Neuronal stem cell (in vitro differentiated cells): ENCODE measurements at regions not wholly inside any gene's neighbourhood (a gene's known extent, or its start where the extent isn't known, plus 50 kb on each side); places are given as distances from the start of the nearest gene placed in this dataset.

Experiments used
- DNase-seq: peaks from one replicate; pipeline ENCODE4 v3.0.0-alpha.2; 2013; ENCODE audit warnings: low spot score
- H2AFZ ChIP-seq: one replicate; pipeline ENCODE4 v1.6.1; 2013; ENCODE audit warnings: mild to moderate bottlenecking, low read length, inconsistent platforms
- H2AK5ac ChIP-seq: 2 replicates; pipeline ENCODE4 v1.6.1; 2013; ENCODE audit warnings: low read depth, mild to moderate bottlenecking, inconsistent platforms, low read length, moderate library complexity, mixed read lengths
- H2BK120ac ChIP-seq: 2 replicates; pipeline ENCODE4 v1.6.1; 2013; ENCODE audit warnings: low read depth, mild to moderate bottlenecking, inconsistent platforms, low read length, moderate library complexity, mixed read lengths
- H2BK12ac ChIP-seq: one replicate; pipeline ENCODE4 v1.6.1; 2013; ENCODE audit warnings: low read length, inconsistent platforms
- H2BK15ac ChIP-seq: 2 replicates; pipeline ENCODE4 v1.6.1; 2013; ENCODE audit warnings: mild to moderate bottlenecking, low read length, inconsistent platforms, mixed read lengths
- H2BK5ac ChIP-seq: one replicate; pipeline ENCODE4 v1.6.1; 2013; ENCODE audit warnings: inconsistent platforms, mild to moderate bottlenecking, low read length, moderate library complexity
- H3K14ac ChIP-seq: one replicate; pipeline ENCODE4 v1.6.1; 2013; ENCODE audit warnings: low read length, inconsistent platforms
- H3K18ac ChIP-seq: 2 replicates; pipeline ENCODE4 v1.6.1; 2013; ENCODE audit warnings: low read length, inconsistent platforms
- H3K23ac ChIP-seq: 2 replicates; pipeline ENCODE4 v1.6.1; 2013; ENCODE audit warnings: low read depth, mild to moderate bottlenecking, mixed read lengths, low read length, inconsistent platforms; ENCODE audit not compliant: poor library complexity
- H3K27ac ChIP-seq: replicated peaks from 3 replicates; pipeline ENCODE4 v1.5.1; 2013; ENCODE audit warnings: low read length, inconsistent platforms
- H3K27me3 ChIP-seq, 3 experiments: 2 replicates each; pipeline ENCODE4 v1.6.1; 2013; ENCODE audit warnings: low read length in 3 of 3, mild to moderate bottlenecking in 2 of 3, inconsistent platforms in 1 of 3, low read depth in 1 of 3, mixed read lengths in 1 of 3, moderate library complexity in 1 of 3; ENCODE audit not compliant: control insufficient read depth in 3 of 3, insufficient read depth in 3 of 3
- H3K36me3 ChIP-seq, 2 donors: replicated peaks in 1 of 2; 2 replicates each; pipeline ENCODE4 v1.6.1; 2013; ENCODE audit warnings: low read length in 2 of 2; ENCODE audit not compliant: control insufficient read depth in 2 of 2, insufficient read depth in 2 of 2
- H3K4ac ChIP-seq: 2 replicates; pipeline ENCODE4 v1.6.1; 2013; ENCODE audit warnings: inconsistent platforms, mild to moderate bottlenecking, low read length, moderate library complexity
- H3K4me1 ChIP-seq, 2 donors: 1 replicate in 1 of 2; 2 replicates in 1 of 2; pipeline ENCODE4 v1.6.1; 2013; ENCODE audit warnings: low read length in 2 of 2, low read depth in 1 of 2; ENCODE audit not compliant: control insufficient read depth in 2 of 2, insufficient read depth in 1 of 2
- H3K4me2 ChIP-seq: one replicate; pipeline ENCODE4 v1.6.1; 2013; ENCODE audit warnings: mild to moderate bottlenecking, low read length, inconsistent platforms; ENCODE audit not compliant: insufficient read depth, poor library complexity, severe bottlenecking
- H3K4me3 ChIP-seq, 2 donors: 2 replicates each; pipeline ENCODE4 v1.5.1; 2013; ENCODE audit warnings: low read length in 2 of 2, mild to moderate bottlenecking in 2 of 2, inconsistent platforms in 1 of 2, moderate library complexity in 1 of 2
- H3K79me1 ChIP-seq: one replicate; pipeline ENCODE4 v1.6.1; 2013; ENCODE audit warnings: low read depth, mild to moderate bottlenecking, inconsistent platforms, low read length, moderate library complexity
- H3K9ac ChIP-seq: one replicate; pipeline ENCODE4 v1.6.1; 2013; ENCODE audit warnings: mild to moderate bottlenecking, low read depth, low read length, inconsistent platforms; ENCODE audit not compliant: poor library complexity
- H3K9me3 ChIP-seq, 2 donors: replicated peaks in 1 of 2; 2 replicates each; pipeline versions ENCODE3 to v1.6.1; 2013; ENCODE audit warnings: low read length in 2 of 2, mild to moderate bottlenecking in 2 of 2, inconsistent platforms in 1 of 2, low read depth in 1 of 2, mixed read lengths in 1 of 2, moderate library complexity in 1 of 2; ENCODE audit not compliant: control insufficient read depth in 2 of 2, insufficient read depth in 1 of 2
- H4K8ac ChIP-seq: one replicate; pipeline ENCODE4 v1.6.1; 2013; ENCODE audit warnings: low read depth, mild to moderate bottlenecking, inconsistent platforms, low read length, moderate library complexity
- H4K91ac ChIP-seq: one replicate; pipeline ENCODE4 v1.6.1; 2013; ENCODE audit warnings: low read length, low read depth, mild to moderate bottlenecking, inconsistent platforms; ENCODE audit not compliant: poor library complexity
- WGBS, 2 donors: extraction: QIAGEN DNeasy Blood & Tissue Kit; methylation state at CpG; one replicate each; pipeline ENCODE4 v1.1.7; 2013; ENCODE audit warnings: missing lambda C conversion rate in 2 of 2, mixed read lengths in 1 of 2; ENCODE audit not compliant: insufficient read length in 2 of 2, insufficient replicate concordance in 1 of 2; ENCODE audit errors: extremely low coverage in 2 of 2; 5-methylcytosine and 5-hydroxymethylcytosine counted together

DNA sequence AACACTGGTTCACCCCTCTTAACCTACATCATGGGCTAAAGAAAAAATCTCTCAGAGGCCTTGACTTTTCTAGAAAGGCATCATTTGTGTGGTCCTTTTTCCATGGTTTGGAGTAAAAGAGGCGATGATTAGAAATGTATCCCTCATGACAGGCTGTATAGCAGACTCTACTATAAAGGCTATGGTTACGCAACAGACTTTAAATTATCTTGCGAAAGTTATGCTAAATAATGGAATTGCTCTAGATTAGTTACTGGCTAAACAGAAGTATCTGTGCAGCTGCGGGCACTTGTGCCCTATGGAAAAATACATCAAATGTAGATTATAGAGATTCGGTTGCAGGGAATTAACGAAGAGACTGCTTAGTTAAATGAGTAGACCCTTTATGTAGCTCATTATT, 101.6 kb downstream of the TMEM47 start:
- no peak for DNase-seq
- Histone ChIP-seq H3K79me1 (no peaks in the 10 kb centered on the region), H3K9ac (no peak overlapping the region), H3K4me1 (peaks cover 0 to 2% of the 10 kb centered on the region in 2 donors), H3K4me3 (no peak overlapping the region), H2BK5ac (no peak overlapping the region), H3K14ac (no peak overlapping the region), H3K4ac (no peak overlapping the region), H3K18ac (no peak overlapping the region), H3K4me2 (no peak overlapping the region), H2AK5ac (no peak overlapping the region), H4K91ac (no peak overlapping the region), H3K9me3 (no peaks in the 10 kb centered on the region), H3K27ac (no peak overlapping the region), H2BK15ac (no peak overlapping the region), H3K23ac (no peak overlapping the region), H2BK120ac (no peak overlapping the region), H2BK12ac (no peak overlapping the region), H2AFZ (no peak overlapping the region), H4K8ac (no peak overlapping the region), H3K27me3 (no peaks in the 10 kb centered on the region), H3K36me3 (no peaks in the 10 kb centered on the region)
- WGBS, 2 donors = no CpG with 5 or more reads among the region's 6 CpGs

GRCh38 chrX:34546366-34546765, 110.7 kb downstream of the TMEM47 start:
- DNase-seq = no peak
- Histone ChIP-seq H3K23ac (no peak overlapping the region), H3K9ac (no peak overlapping the region), H3K27ac (no peak overlapping the region), H3K14ac (no peak overlapping the region), H3K9me3 (no peaks in the 10 kb centered on the region), H4K8ac (no peak overlapping the region), H3K4me1 (peaks cover 0 to 4% of the 10 kb centered on the region in 2 donors), H3K4me3 (no peak overlapping the region), H4K91ac (no peak overlapping the region), H3K27me3 (no peaks in the 10 kb centered on the region), H3K36me3 (no peaks in the 10 kb centered on the region), H3K18ac (no peak overlapping the region), H2BK15ac (no peak overlapping the region), H3K79me1 (no peaks in the 10 kb centered on the region), H3K4me2 (no peak overlapping the region), H2AK5ac (no peak overlapping the region), H3K4ac (no peak overlapping the region), H2BK120ac (no peak overlapping the region), H2BK5ac (no peak overlapping the region), H2BK12ac (no peak overlapping the region), H2AFZ (no peak overlapping the region)
- WGBS, 2 donors = no CpG with 5 or more reads among the region's 4 CpGs

GRCh38 chrX:34528081-34528480, 129.0 kb downstream of the TMEM47 start:
- Histone ChIP-seq H3K27me3 (no peaks in the 10 kb centered on the region), H3K4ac (no peak overlapping the region), H3K9ac (no peak overlapping the region), H3K18ac (no peak overlapping the region), H2BK5ac (no peak overlapping the region), H3K36me3 (no peaks in the 10 kb centered on the region), H3K23ac (no peak overlapping the region), H2AK5ac (no peak overlapping the region), H3K14ac (no peak overlapping the region), H2BK120ac (no peak overlapping the region), H3K4me1 (no peaks in the 10 kb centered on the region), H2BK15ac (no peak overlapping the region), H3K9me3 (no peaks in the 10 kb centered on the region), H4K8ac (no peak overlapping the region), H4K91ac (no peak overlapping the region), H3K4me2 (no peak overlapping the region), H3K4me3 (no peak overlapping the region), H3K79me1 (no peaks in the 10 kb centered on the region), H2AFZ (no peak overlapping the region), H2BK12ac (no peak overlapping the region), H3K27ac (no peak overlapping the region)
- DNase-seq = no peak

DNA sequence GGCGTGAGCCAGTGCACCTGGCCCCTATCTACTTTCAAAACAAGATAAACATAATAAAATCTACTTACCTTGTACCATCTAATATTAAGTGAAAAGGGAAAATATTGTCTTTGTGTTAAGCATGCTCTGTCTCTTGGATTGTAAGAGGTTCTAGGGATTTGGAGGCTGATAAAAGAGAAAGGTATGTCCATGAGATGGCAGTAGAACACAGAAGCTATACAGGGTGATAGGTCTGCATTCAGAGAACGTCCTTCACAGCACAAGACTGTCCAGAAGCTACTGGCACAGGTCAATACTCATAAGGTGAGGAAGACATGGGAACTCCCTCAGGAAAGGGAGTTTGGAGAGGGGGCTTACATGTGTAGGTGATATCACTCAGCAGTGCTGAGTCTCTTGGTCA, 135.5 kb downstream of the TMEM47 start:
- H3K4me1 ChIP-seq = no peaks in the 10 kb centered on the region
- no peaks in the 10 kb centered on the region for H3K36me3 ChIP-seq
- H3K27ac ChIP-seq = no peak overlapping the region
- H3K9ac ChIP-seq = no peak overlapping the region
- no peak overlapping the region for H3K14ac ChIP-seq
- no peak overlapping the region for H3K4me3 ChIP-seq
- no peak overlapping the region for H2BK120ac ChIP-seq
- no peaks in the 10 kb centered on the region for H3K79me1 ChIP-seq
- no peak overlapping the region for H3K4ac ChIP-seq
- no peaks in the 10 kb centered on the region for H3K27me3 ChIP-seq
- no peak overlapping the region for H3K18ac ChIP-seq
- no peak overlapping the region for H4K91ac ChIP-seq
- WGBS, 2 donors = no CpG with 5 or more reads among the region's 2 CpGs
- no peak overlapping the region for H2AFZ ChIP-seq
- H2BK12ac ChIP-seq = no peak overlapping the region
- no peaks in the 10 kb centered on the region for H3K9me3 ChIP-seq
- no peak for DNase-seq
- H3K4me2 ChIP-seq = no peak overlapping the region
- no peak overlapping the region for H2BK5ac ChIP-seq
- H4K8ac ChIP-seq = no peak overlapping the region
- no peak overlapping the region for H2AK5ac ChIP-seq
- no peak overlapping the region for H3K23ac ChIP-seq
- H2BK15ac ChIP-seq = no peak overlapping the region
